GM12875 (cell line): ENCODE measurements at regions not wholly inside any gene's neighbourhood (a gene's known extent, or its start where the extent isn't known, plus 50 kb on each side); places are given as distances from the start of the nearest gene placed in this dataset.
"Not testable (repeated sequence)": the region's sequence is repeated elsewhere in the genome, so short reads cannot be mapped to it uniquely, and the experiment has no call there.

Experiments used
- H3K4me3 ChIP-seq: one replicate; pipeline ENCODE4 v1.5.1; 2011; ENCODE audit warnings: low read depth, low read length, control low read depth
- TF ChIP-seq, protein P1 (sequence below): IDR thresholded peaks from 2 replicates; pipeline ENCODE4 v1.5.1; 2011; ENCODE audit warnings: low read depth, mild to moderate bottlenecking, control low read depth, inconsistent platforms, low read length, moderate library complexity, borderline replicate concordance; ENCODE audit not compliant: insufficient read depth

DNA sequence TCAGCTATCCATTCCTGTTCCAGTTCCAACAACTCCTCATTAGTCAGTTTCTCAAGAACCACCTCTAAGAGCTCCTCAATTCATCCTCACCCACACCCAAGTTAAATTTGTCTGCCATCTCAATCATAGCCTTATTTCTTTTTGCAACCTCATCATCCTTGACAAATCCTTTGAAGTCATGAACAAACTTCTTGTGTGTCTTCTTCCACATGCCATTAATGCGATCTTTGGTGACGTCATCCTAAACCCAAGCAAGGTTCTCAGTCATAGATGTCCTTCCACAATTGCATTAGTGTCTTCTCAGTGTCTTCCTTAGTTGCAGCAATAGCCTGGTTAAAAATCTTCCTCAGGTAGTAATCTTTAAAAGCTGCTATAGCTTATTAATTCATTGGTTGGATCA is 71.2 kb upstream of the FSIP2 start:
- TF ChIP-seq, protein P1, sequence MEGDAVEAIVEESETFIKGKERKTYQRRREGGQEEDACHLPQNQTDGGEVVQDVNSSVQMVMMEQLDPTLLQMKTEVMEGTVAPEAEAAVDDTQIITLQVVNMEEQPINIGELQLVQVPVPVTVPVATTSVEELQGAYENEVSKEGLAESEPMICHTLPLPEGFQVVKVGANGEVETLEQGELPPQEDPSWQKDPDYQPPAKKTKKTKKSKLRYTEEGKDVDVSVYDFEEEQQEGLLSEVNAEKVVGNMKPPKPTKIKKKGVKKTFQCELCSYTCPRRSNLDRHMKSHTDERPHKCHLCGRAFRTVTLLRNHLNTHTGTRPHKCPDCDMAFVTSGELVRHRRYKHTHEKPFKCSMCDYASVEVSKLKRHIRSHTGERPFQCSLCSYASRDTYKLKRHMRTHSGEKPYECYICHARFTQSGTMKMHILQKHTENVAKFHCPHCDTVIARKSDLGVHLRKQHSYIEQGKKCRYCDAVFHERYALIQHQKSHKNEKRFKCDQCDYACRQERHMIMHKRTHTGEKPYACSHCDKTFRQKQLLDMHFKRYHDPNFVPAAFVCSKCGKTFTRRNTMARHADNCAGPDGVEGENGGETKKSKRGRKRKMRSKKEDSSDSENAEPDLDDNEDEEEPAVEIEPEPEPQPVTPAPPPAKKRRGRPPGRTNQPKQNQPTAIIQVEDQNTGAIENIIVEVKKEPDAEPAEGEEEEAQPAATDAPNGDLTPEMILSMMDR = no peak
- H3K4me3 ChIP-seq = no peak overlapping the region

DNA sequence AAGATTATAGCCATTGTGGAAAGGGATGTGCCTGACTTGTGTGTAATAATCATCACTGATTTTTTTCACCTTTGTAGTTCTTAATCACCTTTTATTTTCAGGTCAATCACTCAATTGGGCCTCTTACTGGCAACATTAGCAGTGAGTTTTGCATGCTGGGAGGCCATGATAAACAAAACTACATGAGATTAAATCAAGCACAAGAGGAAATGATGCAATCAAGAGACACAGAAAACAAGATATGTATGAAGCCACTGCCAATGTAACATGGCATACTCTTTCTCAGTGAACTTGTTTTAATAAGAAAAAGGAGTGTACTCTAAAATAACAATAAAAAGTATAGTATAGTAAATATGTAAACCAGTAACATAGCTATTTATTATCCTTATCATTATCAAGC is 69.9 kb upstream of the FSIP2 start:
- H3K4me3 ChIP-seq = no peak overlapping the region
- TF ChIP-seq, protein P1 = no peak

DNA sequence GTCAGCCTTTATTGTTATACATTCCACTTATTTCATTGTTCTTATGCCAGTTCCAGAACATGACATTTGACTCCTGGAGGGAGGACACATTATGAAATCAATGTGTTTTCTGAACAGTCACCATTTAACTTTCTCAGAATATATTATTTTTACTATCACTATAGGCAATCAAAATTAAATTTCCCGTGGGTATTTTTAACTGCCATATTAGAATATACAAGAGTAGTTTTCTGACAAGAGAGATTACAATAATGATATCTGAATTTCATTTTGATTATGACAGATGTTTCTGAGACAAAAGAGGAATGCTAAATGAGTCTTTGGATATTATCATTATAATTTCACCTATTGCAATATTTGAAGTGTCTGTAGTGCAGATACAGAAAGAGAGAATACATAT is 64.4 kb upstream of the FSIP2 start:
- H3K4me3 ChIP-seq = no peak overlapping the region
- TF ChIP-seq, protein P1 = no peak

DNA sequence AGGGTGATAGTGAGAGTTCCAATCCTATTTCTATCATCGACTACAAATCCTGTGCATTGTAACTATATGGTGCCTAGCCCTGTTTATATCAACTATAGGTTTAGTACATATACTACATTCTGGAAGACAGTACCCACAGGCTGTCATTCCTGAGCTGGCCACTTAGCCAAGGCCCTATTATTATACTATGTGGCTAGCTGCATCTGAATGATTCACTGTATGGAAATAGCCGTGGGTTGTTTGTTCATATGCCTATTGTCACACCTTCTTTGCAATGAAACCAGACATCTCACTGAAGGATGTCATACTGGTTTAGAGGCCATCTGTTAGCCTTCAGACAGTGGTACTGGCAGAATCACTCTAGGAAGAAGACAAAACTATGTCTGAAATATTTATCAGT is 62.3 kb upstream of the FSIP2 start:
- H3K4me3 ChIP-seq = no peak overlapping the region
- TF ChIP-seq, protein P1 = no peak

DNA sequence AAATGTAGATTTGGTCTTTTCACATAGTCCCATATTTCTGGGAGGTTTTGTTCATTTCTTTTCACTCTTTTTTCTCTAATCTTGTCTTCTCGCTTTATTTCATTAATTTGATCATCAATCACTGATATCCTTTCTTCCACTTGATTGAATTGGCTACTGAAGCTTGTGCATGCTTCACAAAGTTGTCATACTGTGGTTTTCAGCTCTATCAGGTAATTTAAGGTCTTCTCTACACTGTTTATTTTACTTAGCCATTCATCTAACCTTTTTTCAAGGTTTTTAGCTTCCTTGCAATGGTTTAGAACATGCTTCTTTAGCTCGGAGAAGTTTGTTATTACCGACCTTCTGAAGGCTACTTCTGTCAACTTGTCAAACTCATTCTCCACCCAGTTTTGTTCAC is 51.6 kb upstream of the FSIP2 start:
- H3K4me3 ChIP-seq = not testable (repeated sequence)

DNA sequence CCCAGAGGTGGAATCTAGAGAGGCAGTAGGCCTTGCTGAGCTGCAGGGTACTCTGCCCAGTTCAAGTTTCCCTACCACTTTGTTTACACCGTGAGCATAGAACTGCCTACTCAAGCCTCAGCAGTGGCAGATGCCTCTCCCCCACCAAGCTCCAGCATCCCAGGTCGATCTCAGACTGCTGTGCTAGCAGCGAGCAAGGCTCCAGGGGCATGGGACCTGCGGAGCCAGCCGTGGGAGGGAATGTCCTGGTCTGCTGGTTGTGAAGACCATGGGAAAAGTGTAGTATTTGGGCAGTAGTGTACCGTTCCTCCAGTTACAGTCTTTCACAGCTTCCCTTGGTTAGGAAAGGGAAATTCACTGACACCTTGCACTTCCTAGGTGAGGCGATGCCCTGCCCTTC is 50.6 kb upstream of the FSIP2 start:
- no peak overlapping the region for H3K4me3 ChIP-seq
- TF ChIP-seq, protein P1 = no peak
